ENCODE measurements at regions not wholly inside any gene's neighbourhood (a gene's known extent, or its start where the extent isn't known, plus 50 kb on each side); places are given as distances from the start of the nearest gene placed in this dataset.

DNA sequence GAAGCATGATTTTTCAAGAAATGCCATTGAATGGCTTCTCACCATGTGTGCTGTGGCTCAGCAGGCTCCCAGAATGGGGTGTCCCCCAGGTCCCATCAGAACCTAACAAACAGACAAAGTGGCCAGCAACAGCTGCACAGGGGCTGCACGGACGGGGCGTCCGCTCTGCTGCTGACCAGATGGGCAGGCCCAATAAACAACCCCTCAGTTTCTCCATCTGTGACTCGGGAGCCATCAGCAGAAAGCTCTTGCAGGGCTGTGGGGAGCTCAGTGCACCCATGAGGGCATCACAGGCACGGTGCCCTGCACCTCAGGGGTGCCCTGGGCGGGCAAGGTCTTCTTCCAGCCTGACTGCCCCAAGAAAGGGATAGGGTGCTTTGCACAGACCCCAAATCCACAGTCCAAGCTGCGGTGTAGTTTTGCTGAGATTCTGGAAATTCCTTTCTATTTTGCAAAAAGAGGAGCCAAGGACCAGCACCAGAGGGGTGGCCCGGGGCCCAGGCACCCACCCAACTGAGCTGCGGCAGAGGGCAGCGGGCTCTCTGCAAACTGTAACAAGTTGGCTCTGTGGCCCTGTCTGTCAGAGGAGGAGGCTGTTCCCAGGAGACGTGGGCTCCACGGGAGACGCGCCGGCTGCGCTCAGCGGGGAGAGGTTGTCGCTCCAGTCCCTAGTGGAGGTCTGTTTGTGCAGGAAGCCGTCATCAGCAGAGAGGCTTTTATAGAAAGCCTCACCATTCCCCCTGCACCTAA lies 138.7 kb upstream of the PPP1R26 start:
- TF ChIP-seq, protein P1, sequence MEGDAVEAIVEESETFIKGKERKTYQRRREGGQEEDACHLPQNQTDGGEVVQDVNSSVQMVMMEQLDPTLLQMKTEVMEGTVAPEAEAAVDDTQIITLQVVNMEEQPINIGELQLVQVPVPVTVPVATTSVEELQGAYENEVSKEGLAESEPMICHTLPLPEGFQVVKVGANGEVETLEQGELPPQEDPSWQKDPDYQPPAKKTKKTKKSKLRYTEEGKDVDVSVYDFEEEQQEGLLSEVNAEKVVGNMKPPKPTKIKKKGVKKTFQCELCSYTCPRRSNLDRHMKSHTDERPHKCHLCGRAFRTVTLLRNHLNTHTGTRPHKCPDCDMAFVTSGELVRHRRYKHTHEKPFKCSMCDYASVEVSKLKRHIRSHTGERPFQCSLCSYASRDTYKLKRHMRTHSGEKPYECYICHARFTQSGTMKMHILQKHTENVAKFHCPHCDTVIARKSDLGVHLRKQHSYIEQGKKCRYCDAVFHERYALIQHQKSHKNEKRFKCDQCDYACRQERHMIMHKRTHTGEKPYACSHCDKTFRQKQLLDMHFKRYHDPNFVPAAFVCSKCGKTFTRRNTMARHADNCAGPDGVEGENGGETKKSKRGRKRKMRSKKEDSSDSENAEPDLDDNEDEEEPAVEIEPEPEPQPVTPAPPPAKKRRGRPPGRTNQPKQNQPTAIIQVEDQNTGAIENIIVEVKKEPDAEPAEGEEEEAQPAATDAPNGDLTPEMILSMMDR (IDR thresholded peaks at IDR 0.05), result no peak
- no peak for TF ChIP-seq POLR2AphosphoS5 (IDR thresholded peaks at IDR 0.05; ENCODE audit: insufficient read depth in 1 of 2, low read depth in 1 of 2)
- TF ChIP-seq POLR2A (IDR thresholded peaks at IDR 0.05), result no peak

Measured in vagina (tissue), 2 donors.